ENCODE measurements at regions not wholly inside any gene's neighbourhood (a gene's known extent, or its start where the extent isn't known, plus 50 kb on each side); places are given as distances from the start of the nearest gene placed in this dataset.

- DNase-seq (ENCODE audit: low read depth): no peak
These were observed 67.3 kb upstream of the CDH10 start for GRCh38 chr5:24712047-24712446.

- DNase-seq (ENCODE audit: low read depth): no peak
These were observed 59.2 kb upstream of the CDH10 start for GRCh38 chr5:24703934-24704333.
